Osteocyte (in vitro differentiated cells): ENCODE measurements at regions not wholly inside any gene's neighbourhood (a gene's known extent, or its start where the extent isn't known, plus 50 kb on each side); places are given as distances from the start of the nearest gene placed in this dataset.

Experiments used
- DNase-seq: peaks from one replicate; pipeline ENCODE4 v3.0.0; 2021; ENCODE audit warnings: mixed read lengths; ENCODE audit not compliant: unreplicated experiment; ENCODE audit errors: extremely low spot score
- H3K27ac Mint-ChIP-seq: one replicate; pipeline ENCODE4 v1.8.0; 2021; ENCODE audit warnings: mild to moderate bottlenecking, mixed read lengths; ENCODE audit not compliant: unreplicated experiment
- H3K27me3 Mint-ChIP-seq: one replicate; pipeline ENCODE4 v1.8.0; 2021; ENCODE audit warnings: mixed read lengths; ENCODE audit not compliant: unreplicated experiment
- H3K36me3 Mint-ChIP-seq: one replicate; pipeline ENCODE4 v1.8.0; 2021; ENCODE audit warnings: mixed read lengths; ENCODE audit not compliant: unreplicated experiment
- H3K4me1 Mint-ChIP-seq: one replicate; pipeline ENCODE4 v1.8.0; 2021; ENCODE audit warnings: mixed read lengths; ENCODE audit not compliant: unreplicated experiment
- H3K4me3 Mint-ChIP-seq: one replicate; pipeline ENCODE4 v1.8.0; 2021; ENCODE audit warnings: mild to moderate bottlenecking, moderate library complexity, mixed read lengths; ENCODE audit not compliant: unreplicated experiment
- H3K9me3 Mint-ChIP-seq: one replicate; pipeline ENCODE4 v1.8.0; 2021; ENCODE audit warnings: mixed read lengths; ENCODE audit not compliant: unreplicated experiment
- CTCF ChIP-seq: fragments of 200-600 bp; sonication (generic); IDR thresholded peaks from 2 replicates; pipeline ENCODE4 v1.5.0; 2021; ENCODE audit warnings: antibody characterized with exemption, mild to moderate bottlenecking, moderate library complexity

GRCh38 chr7:12889391-12889790, 202.0 kb downstream of the ARL4A start:
- Mint-ChIP-seq H3K27me3 (no peaks in the 10 kb centered on the region), H3K36me3 (no peaks in the 10 kb centered on the region), H3K9me3 (no peaks in the 10 kb centered on the region), H3K4me1 (peaks cover 18% of the 10 kb centered on the region), H3K4me3 (no peak overlapping the region), H3K27ac (no peak overlapping the region)
- TF ChIP-seq CTCF, result no peak
- no peak for DNase-seq

DNA sequence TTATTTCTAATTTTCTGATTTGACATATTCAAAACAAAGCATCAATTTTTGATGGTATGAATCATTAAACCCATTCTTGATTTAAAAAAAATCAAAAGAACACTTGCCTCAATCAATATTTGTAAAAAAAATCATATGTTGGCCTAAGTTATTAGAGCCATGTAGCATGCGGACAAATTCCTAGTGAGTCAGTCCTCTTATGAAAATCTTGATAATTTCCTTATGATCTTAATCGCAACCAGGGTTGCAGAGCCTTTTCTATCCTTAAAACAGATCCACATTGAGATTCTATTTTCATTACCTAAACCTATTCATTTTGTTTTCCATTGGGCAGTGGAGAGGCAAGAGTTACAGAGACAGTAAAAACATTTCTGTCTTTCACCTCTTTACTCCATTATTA, 203.2 kb downstream of the ARL4A start:
- H3K9me3 Mint-ChIP-seq, result no peaks in the 10 kb centered on the region
- H3K36me3 Mint-ChIP-seq, result no peaks in the 10 kb centered on the region
- no peak overlapping the region for H3K4me3 Mint-ChIP-seq
- no peak for DNase-seq
- H3K27me3 Mint-ChIP-seq, result no peaks in the 10 kb centered on the region
- H3K4me1 Mint-ChIP-seq, result peaks cover 14% of the 10 kb centered on the region
- TF ChIP-seq CTCF, result no peak
- no peak overlapping the region for H3K27ac Mint-ChIP-seq

DNA sequence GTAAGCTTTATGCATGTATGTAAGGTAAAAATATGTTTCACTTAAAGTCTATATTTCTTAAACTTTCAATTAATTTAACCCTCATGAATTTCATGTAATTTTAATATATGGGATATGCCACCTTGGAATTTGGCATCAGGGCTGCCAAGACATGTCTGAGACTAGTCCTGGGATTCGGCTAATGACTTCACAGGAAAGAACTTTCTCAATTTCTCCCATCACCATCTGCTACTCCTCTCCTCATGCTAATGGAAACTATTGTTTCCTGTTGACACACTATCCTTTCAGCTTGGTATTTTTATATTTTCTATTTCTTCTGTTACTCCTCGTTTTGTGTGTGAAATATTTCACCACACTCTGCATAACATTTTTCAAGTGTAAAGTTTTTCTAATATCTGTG, 205.9 kb downstream of the ARL4A start:
- Mint-ChIP-seq H3K27me3 (no peaks in the 10 kb centered on the region), H3K36me3 (no peaks in the 10 kb centered on the region), H3K9me3 (no peaks in the 10 kb centered on the region), H3K4me3 (no peak overlapping the region), H3K27ac (no peak overlapping the region), H3K4me1 (peaks cover 14% of the 10 kb centered on the region)
- no peak for DNase-seq
- TF ChIP-seq CTCF, result no peak

DNA sequence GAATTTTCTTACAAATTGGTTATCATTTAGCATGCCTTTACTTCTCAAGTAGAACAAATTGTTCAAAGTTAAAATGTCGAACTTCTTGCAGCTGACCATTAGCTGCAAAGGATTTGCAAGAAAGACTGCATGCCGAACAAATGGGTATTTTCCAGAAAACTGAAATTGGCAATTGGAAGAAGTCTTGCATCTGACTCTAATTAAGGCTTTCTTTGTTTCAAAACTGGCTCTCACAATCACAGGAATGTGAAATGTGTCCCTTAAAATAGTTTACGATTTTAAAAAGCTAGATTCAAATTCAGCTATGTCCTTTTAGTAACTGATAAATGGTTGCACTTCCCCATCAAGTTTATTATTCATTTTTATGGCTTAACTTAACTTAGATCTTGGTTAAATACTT, 207.9 kb downstream of the ARL4A start:
- no peaks in the 10 kb centered on the region for H3K9me3 Mint-ChIP-seq
- H3K27ac Mint-ChIP-seq, result no peak overlapping the region
- H3K4me1 Mint-ChIP-seq, result no peaks in the 10 kb centered on the region
- TF ChIP-seq CTCF, result no peak
- H3K27me3 Mint-ChIP-seq, result no peaks in the 10 kb centered on the region
- no peak for DNase-seq
- no peak overlapping the region for H3K4me3 Mint-ChIP-seq
- no peaks in the 10 kb centered on the region for H3K36me3 Mint-ChIP-seq

DNA sequence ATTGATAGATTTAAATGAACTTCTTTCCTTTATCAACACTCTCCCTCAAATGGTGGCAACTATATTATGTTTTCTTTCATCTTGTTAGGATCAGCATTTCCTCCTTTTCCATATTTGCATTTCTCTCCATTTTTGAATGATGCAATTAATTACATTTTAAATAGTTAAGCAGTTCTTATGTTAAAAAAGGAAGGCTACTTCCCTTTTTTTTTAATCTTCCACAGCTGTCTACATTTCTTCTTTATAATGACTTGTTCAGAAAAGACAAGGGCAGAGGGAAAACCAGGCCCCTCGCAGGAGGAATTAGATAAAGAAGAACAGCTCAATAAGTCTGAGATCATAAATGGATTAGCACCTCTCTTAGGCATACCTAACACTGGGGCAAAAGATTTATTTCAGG, 208.9 kb downstream of the ARL4A start:
- H3K36me3 Mint-ChIP-seq, result no peaks in the 10 kb centered on the region
- no peak for TF ChIP-seq CTCF
- no peaks in the 10 kb centered on the region for H3K9me3 Mint-ChIP-seq
- DNase-seq, result no peak
- H3K27me3 Mint-ChIP-seq, result no peaks in the 10 kb centered on the region
- no peak overlapping the region for H3K4me3 Mint-ChIP-seq
- H3K27ac Mint-ChIP-seq, result no peak overlapping the region
- no peaks in the 10 kb centered on the region for H3K4me1 Mint-ChIP-seq
